Thyroid gland (tissue), 4 donors: ENCODE measurements at regions not wholly inside any gene's neighbourhood (a gene's known extent, or its start where the extent isn't known, plus 50 kb on each side); places are given as distances from the start of the nearest gene placed in this dataset.

Source experiments
- POLR2A ChIP-seq, 2 donors: fragments of 450-650 bp; IDR thresholded peaks; one replicate each; pipeline ENCODE4 v1.6.1; 2017; ENCODE audit warnings: antibody characterized with exemption in 2 of 2, mild to moderate bottlenecking in 2 of 2, moderate library complexity in 1 of 2
- TF ChIP-seq, protein P1 (sequence below), 6 experiments: fragments of 200-600 bp in 3 of 6; fragments of 450-650 bp in 3 of 6; sonication (generic) in 3 of 6; IDR thresholded peaks; one replicate each; pipeline ENCODE4 v1.5.1; 2016 to 2019; ENCODE audit warnings: antibody characterized with exemption in 6 of 6, mild to moderate bottlenecking in 2 of 6, inconsistent platforms in 1 of 6, moderate library complexity in 1 of 6

DNA sequence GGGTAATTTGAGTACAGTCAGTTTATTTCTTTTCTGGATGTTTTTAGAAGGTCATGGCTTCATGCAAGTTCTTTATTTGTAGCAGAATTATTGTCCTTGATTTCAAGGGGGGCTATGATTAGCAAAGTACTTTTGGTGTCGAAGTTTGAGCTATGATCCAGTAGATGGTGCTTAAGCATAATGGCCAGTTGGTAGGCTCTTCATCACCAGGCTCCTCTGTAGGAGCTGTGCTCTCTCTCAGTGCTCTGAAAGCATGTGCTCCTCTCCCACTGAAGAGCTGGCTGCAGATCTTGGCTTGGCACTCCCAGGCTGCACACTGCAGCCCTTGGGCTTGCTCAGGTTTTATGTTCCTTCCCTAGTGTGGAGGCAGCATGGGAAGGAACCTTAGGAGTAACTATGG lies 852.7 kb downstream of the LUZP2 start:
- TF ChIP-seq, protein P1, sequence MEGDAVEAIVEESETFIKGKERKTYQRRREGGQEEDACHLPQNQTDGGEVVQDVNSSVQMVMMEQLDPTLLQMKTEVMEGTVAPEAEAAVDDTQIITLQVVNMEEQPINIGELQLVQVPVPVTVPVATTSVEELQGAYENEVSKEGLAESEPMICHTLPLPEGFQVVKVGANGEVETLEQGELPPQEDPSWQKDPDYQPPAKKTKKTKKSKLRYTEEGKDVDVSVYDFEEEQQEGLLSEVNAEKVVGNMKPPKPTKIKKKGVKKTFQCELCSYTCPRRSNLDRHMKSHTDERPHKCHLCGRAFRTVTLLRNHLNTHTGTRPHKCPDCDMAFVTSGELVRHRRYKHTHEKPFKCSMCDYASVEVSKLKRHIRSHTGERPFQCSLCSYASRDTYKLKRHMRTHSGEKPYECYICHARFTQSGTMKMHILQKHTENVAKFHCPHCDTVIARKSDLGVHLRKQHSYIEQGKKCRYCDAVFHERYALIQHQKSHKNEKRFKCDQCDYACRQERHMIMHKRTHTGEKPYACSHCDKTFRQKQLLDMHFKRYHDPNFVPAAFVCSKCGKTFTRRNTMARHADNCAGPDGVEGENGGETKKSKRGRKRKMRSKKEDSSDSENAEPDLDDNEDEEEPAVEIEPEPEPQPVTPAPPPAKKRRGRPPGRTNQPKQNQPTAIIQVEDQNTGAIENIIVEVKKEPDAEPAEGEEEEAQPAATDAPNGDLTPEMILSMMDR (IDR thresholded peaks at IDR 0.05): no peak
- no peak for TF ChIP-seq POLR2A (IDR thresholded peaks at IDR 0.05)
